HEK293T (cell line): ENCODE measurements at regions not wholly inside any gene's neighbourhood (a gene's known extent, or its start where the extent isn't known, plus 50 kb on each side); places are given as distances from the start of the nearest gene placed in this dataset.

Experiments used
- ELF4 ChIP-seq: fragments of 450-650 bp; IDR thresholded peaks from 2 replicates; pipeline ENCODE4 v1.6.1; 2017; ENCODE audit warnings: antibody characterized with exemption
- FOXK2 ChIP-seq: fragments of 450-650 bp; IDR thresholded peaks from 2 replicates; pipeline ENCODE4 v1.6.1; 2016; ENCODE audit warnings: mild to moderate bottlenecking
- FOXM1 ChIP-seq: fragments of 450-650 bp; IDR thresholded peaks from 2 replicates; pipeline ENCODE4 v1.6.1; 2017; ENCODE audit warnings: mild to moderate bottlenecking, borderline replicate concordance
- HDGF ChIP-seq: fragments of 450-650 bp; IDR thresholded peaks from 2 replicates; pipeline ENCODE4 v1.6.1; 2017; ENCODE audit warnings: antibody characterized with exemption, borderline replicate concordance
- SUZ12 ChIP-seq: fragments of 450-650 bp; IDR thresholded peaks from 2 replicates; pipeline ENCODE4 v1.6.1; 2016; ENCODE audit warnings: mild to moderate bottlenecking
- TARDBP ChIP-seq: fragments of 450-650 bp; IDR thresholded peaks from 2 replicates; pipeline ENCODE4 v1.6.1; 2016

GRCh38 chr10:71044720-71045119 lies 156.4 kb upstream of the PCBD1 start:
- TF ChIP-seq ELF4 (no peak), FOXM1 (no peak), SUZ12 (no peak), TARDBP (no peak), HDGF (no peak), FOXK2 (no peak)
